ENCODE measurements at regions not wholly inside any gene's neighbourhood (a gene's known extent, or its start where the extent isn't known, plus 50 kb on each side); places are given as distances from the start of the nearest gene placed in this dataset.

DNA sequence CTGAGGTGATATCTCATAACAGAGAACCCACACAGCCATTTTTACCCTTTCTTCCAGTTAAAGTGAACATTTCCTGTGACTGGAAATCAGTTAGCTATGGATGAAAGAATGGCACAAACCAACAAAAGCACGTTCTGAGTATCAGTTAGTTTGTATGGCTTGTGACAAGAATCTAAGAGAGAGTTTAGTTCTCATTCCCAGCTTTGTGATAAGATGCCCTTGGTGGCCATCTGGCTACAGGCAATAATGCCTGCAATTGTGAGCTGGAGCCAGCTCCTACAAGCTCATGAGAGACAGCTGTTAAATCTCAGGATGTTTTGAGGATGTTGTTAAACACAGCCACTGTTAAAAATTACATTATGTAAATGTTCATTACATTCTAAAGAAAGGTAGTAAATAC is 122.0 kb upstream of the FRMD6 start:
- Mint-ChIP-seq H3K9me3 (no peaks in the 10 kb centered on the region), H3K36me3 (ENCODE audit: low read depth) (no peaks in the 10 kb centered on the region), H3K4me3 (no peak overlapping the region), H3K4me1 (no peaks in the 10 kb centered on the region), H3K27ac (no peak overlapping the region), H3K27me3 (no peaks in the 10 kb centered on the region)
- TF ChIP-seq, protein P1, sequence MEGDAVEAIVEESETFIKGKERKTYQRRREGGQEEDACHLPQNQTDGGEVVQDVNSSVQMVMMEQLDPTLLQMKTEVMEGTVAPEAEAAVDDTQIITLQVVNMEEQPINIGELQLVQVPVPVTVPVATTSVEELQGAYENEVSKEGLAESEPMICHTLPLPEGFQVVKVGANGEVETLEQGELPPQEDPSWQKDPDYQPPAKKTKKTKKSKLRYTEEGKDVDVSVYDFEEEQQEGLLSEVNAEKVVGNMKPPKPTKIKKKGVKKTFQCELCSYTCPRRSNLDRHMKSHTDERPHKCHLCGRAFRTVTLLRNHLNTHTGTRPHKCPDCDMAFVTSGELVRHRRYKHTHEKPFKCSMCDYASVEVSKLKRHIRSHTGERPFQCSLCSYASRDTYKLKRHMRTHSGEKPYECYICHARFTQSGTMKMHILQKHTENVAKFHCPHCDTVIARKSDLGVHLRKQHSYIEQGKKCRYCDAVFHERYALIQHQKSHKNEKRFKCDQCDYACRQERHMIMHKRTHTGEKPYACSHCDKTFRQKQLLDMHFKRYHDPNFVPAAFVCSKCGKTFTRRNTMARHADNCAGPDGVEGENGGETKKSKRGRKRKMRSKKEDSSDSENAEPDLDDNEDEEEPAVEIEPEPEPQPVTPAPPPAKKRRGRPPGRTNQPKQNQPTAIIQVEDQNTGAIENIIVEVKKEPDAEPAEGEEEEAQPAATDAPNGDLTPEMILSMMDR (IDR thresholded peaks at IDR 0.05) = no peak
- CTCF ChIA-PET = no interaction called here
- DNase-seq (no peak), ATAC-seq (ENCODE audit: low read depth) (no peak)
- POLR2A ChIA-PET = no interaction called here
- intact Hi-C loops (cut with micrococcal nuclease) = no loop called here

DNA sequence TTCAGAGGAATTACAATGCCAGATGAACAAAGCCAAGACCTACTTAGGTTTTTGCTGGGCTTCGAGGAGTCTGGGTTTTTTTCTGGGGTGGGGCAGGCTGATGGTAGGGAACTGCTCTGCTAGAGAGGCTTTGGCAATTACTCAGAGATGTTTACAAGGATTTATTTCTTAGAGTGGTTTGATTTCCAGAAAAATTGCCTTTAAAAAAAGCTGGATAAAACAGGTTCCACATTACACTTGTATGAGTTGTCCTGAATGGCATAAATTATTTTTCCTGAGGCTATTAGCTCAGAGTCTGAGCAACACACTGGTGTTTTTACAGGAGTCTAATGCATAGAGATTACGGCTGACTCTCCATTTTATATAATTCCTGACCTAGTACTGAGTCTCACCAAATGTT is 118.5 kb upstream of the FRMD6 start:
- Mint-ChIP-seq H3K36me3 (ENCODE audit: low read depth) (no peaks in the 10 kb centered on the region), H3K9me3 (peaks cover 4% of the 10 kb centered on the region), H3K4me3 (no peak overlapping the region), H3K4me1 (no peaks in the 10 kb centered on the region), H3K27me3 (peaks cover 2% of the 10 kb centered on the region), H3K27ac (no peak overlapping the region)
- TF ChIP-seq, protein P1 (IDR thresholded peaks at IDR 0.05) = no peak
- ChIA-PET CTCF (no interaction called here), POLR2A (no interaction called here)
- ATAC-seq (ENCODE audit: low read depth) (no peak), DNase-seq (no peak)
- intact Hi-C loops (cut with micrococcal nuclease) = no loop called here

DNA sequence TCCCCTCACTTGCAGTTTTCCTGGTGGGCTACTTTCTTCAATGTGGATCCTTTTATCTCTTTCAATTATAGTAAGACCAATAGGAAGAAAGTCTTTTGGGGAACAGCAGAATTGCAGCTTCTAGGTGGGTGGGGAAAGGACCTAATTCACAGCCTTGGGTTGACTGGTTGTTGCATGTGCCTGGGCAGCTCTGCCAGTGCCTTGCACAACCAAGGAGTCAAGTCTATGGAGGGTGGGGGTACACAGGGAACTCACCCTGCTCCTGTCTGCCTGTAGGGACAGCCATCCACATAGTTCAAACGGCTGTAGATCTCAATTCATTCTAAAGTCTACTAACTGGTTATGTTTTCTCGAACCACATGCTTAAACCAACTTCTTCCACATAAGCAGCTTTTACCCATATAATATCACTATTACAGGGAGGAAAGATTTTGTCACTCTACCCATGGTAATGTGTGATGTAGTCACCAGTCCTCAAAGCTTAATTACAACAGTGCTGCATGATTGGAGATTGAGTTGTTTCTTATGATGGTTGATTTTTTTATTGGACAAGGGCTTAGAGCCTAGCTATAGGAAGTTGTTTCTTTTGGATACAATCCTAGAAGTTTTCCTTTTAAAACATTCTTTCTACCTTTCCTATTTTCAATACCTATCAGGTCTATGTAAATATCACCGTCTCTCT is 117.7 kb upstream of the FRMD6 start:
- ChIA-PET POLR2A (no interaction called here), CTCF (no interaction called here)
- peaks cover 4% of the 10 kb centered on the region for H3K9me3 Mint-ChIP-seq
- H3K4me3 Mint-ChIP-seq = no peak overlapping the region
- intact Hi-C loops (cut with micrococcal nuclease) = no loop called here
- no peaks in the 10 kb centered on the region for H3K4me1 Mint-ChIP-seq
- no peak overlapping the region for H3K27ac Mint-ChIP-seq
- ATAC-seq (ENCODE audit: low read depth) (no peak), DNase-seq (no peak)
- peaks cover 3% of the 10 kb centered on the region for H3K27me3 Mint-ChIP-seq
- TF ChIP-seq, protein P1 (IDR thresholded peaks at IDR 0.05) = no peak
- H3K36me3 Mint-ChIP-seq (ENCODE audit: low read depth) = no peaks in the 10 kb centered on the region

DNA sequence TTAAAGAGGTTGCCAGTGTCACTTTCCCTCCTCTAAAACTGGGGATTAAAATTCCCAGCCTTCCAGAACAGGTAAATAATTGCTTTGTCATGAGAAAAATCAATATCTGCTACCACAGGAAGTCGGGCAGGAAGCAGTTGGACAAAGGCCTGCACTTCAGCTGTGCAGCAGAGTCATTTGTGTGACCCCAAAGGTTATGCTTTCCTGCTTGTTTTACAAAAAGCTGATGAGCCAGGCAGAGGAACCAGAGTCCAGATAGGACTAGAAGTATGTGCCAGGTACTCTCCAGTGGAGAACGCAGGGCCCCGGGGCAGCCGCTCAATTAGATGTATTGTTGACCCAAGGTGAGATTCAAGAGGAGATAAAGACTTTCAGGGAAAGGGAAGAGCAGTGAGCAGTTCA is 117.1 kb upstream of the FRMD6 start:
- ChIA-PET POLR2A (no interaction called here), CTCF (no interaction called here)
- TF ChIP-seq, protein P1 (IDR thresholded peaks at IDR 0.05) = no peak
- intact Hi-C loops (cut with micrococcal nuclease) = no loop called here
- H3K9me3 Mint-ChIP-seq = peaks cover 4% of the 10 kb centered on the region
- DNase-seq = no peak
- ATAC-seq (ENCODE audit: low read depth) = no peak
- no peak overlapping the region for H3K27ac Mint-ChIP-seq
- H3K27me3 Mint-ChIP-seq = peaks cover 5% of the 10 kb centered on the region
- H3K4me1 Mint-ChIP-seq = no peaks in the 10 kb centered on the region
- H3K4me3 Mint-ChIP-seq = no peak overlapping the region
- no peaks in the 10 kb centered on the region for H3K36me3 Mint-ChIP-seq (ENCODE audit: low read depth)

DNA sequence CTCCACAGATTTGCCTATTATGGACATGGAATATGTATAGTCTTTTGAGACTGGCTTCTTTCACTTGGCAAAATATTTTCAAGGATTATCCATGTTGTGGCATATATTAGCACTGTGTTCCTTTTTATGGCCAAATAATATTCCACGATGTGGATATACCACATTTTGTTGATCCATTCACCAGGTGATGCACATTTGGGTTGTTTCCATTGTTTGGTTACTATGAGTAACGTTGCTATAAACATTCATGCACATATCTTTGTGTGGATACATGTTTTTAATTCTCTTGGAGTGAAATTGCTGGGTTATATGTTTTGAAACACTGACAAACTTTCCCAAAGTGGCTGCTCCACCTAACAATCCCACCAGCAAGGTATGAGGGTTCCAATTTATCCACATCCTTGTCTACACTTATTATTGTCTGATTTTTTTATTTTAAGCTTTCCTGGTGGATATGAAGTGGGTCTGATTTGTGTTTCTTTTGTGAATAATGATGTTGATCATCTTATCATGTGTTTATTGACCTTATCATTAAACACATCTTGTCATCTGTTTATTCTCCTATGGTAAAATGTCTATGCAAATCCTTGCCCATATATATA is 116.2 kb upstream of the FRMD6 start:
- ATAC-seq (ENCODE audit: low read depth) (no peak), DNase-seq (no peak)
- POLR2A ChIA-PET = no interaction called here
- Mint-ChIP-seq H3K36me3 (ENCODE audit: low read depth) (no peaks in the 10 kb centered on the region), H3K4me3 (no peak overlapping the region), H3K27me3 (peaks cover 5% of the 10 kb centered on the region), H3K27ac (no peak overlapping the region), H3K4me1 (no peaks in the 10 kb centered on the region), H3K9me3 (peaks cover 4% of the 10 kb centered on the region)
- CTCF ChIA-PET = no interaction called here
- intact Hi-C loops (cut with micrococcal nuclease) = no loop called here
- TF ChIP-seq, protein P1 (IDR thresholded peaks at IDR 0.05) = no peak
